ENCODE measurements at regions not wholly inside any gene's neighbourhood (a gene's known extent, or its start where the extent isn't known, plus 50 kb on each side); places are given as distances from the start of the nearest gene placed in this dataset.

DNA sequence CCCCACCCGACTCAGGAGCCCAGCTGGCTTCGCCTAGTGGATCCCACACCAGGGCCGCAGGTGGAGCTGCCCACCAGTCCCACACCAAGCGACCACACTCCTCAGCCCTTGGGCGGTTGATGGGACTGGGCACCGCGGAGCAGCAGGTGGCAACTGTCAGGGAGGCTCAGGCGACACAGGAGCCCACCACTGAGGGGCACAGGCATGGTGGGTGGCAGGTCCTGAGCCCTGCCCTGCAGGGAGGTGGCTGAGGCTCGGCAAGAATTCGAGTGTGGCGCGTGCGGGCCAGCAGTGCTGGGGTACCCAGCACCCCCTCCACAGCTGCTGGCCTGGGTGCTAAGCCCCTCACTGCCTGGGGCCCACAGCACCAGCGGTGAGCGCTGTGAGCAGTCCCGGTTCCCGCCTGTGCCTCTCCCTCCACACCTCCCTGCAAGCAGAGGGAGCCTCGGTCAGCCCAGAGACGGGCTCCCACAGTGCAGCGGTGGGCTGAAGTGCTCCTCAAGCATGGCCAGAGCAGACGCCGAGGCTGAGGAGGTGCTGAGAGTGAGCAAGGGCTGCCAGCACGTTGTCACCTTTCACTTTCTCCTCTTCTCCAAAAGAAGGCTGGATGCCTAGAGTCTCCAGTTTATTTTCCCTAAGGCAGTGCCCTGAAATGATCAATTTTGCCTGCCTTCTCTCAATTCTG, 1440.7 kb upstream of the ZEB2 start:
- DNase-seq, result peak in 1 of 58 donors; percentile 1

- no peak for DNase-seq
Observed at GRCh38 chr2:145958611-145959010, 1438.7 kb upstream of the ZEB2 start.

GRCh38 chr2:145957929-145958328, 1438.0 kb upstream of the ZEB2 start:
- DNase-seq, result no peak

- DNase-seq, result no peak
Observed at GRCh38 chr2:145939949-145940348, 1420.0 kb upstream of the ZEB2 start.

- DNase-seq, result no peak
Observed at GRCh38 chr2:145935016-145935415, 1415.1 kb upstream of the ZEB2 start.

- DNase-seq, result no peak
Observed at GRCh38 chr2:145931781-145932395, 1412.0 kb upstream of the ZEB2 start.

- no peak for DNase-seq
Observed at GRCh38 chr2:145930318-145930717, 1410.4 kb upstream of the ZEB2 start.

- no peak for DNase-seq
Observed at GRCh38 chr2:145927131-145927950, 1407.4 kb upstream of the ZEB2 start.

DNA sequence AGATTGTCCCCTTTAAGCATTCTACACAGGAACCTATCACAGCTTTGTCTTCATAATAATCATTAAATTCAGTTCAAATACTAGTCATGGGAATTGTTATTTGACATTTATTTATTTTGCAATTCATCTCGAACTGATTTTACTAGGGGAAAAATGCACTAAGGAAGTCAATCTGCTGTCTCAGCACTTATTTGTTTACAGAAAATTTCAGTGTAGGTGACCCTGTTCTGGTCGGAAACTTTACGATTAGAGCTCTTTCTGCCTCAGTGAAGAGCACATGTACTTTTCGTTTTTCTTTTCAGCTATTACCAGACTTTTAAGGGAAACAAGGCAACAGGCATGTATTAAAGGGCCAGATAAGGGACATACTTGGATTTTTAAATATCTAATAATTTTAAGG, 1405.7 kb upstream of the ZEB2 start:
- no peak for DNase-seq

DNA sequence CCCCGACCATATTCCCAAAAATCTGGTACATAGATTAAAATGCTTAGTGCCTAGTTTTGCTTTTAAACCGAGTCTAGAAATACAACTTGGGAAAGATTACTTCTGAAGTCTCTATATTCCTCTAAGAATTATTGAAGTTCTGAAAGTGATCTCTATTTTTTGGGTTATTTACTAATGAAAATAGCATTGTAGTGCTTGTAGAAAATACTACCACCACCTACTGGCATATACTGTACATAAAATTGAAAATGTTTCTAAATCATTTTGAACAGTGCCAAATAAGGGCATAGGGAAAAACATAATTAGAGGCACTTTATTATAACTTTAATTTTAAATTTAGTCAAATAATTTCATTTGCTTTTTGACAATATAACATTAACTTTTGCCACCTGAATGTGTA, 1399.6 kb upstream of the ZEB2 start:
- DNase-seq, result no peak

GRCh38 chr2:145918951-145919350, 1399.0 kb upstream of the ZEB2 start:
- DNase-seq, result no peak

- DNase-seq, result no peak
Observed at GRCh38 chr2:145916799-145917198, 1396.9 kb upstream of the ZEB2 start.

DNA sequence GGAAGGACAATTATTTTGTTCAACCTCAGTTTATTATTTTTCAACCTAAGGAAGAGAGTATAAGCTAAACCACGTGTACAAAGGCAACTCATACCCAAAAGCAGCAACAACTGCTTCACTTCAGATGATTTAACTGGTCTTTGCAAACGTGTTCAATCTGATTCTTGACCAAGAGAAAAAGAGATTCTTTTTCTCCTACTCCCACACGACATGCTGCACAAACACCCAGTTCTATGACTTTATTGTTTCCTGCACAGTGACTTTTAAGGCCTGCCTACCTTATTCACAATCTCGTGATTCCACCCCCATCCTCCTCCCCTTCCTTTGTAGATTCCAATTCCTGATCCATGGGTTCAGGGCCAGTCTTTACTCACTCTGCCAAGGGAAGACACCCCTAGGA, 1394.8 kb upstream of the ZEB2 start:
- no peak for DNase-seq

- no peak for DNase-seq
Observed at GRCh38 chr2:145910416-145910815, 1390.5 kb upstream of the ZEB2 start.

GRCh38 chr2:145909766-145910165, 1389.8 kb upstream of the ZEB2 start:
- no peak for DNase-seq

DNA sequence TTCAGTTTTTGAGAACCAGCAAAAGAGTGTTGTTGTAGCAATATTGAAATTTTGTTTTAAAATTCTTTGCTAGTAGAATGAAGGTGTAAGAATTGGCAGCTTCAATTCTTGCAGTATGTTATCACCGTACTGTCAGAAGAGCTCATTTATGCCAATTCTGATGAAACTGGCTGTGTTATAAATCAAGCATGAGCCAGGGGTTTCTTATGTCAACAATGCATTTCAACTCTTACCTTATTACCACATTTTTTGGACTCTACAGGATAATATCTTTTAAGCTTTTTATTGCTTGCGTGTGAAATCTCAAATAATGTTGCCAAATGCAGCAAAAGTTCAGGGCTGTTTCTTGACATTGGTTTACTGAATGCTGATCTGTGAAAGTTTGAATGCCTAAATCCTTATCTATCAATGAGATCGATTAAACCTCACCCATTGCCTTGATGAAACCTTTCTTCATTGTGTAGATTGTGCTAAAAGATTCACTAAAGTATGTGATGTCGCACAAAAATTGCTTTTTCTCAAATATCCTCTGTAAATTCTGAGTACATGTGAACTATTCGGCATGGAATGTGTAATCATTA, 1389.3 kb upstream of the ZEB2 start:
- no peak for DNase-seq

- DNase-seq, result no peak
Observed at GRCh38 chr2:145906354-145906753, 1386.4 kb upstream of the ZEB2 start.

DNA sequence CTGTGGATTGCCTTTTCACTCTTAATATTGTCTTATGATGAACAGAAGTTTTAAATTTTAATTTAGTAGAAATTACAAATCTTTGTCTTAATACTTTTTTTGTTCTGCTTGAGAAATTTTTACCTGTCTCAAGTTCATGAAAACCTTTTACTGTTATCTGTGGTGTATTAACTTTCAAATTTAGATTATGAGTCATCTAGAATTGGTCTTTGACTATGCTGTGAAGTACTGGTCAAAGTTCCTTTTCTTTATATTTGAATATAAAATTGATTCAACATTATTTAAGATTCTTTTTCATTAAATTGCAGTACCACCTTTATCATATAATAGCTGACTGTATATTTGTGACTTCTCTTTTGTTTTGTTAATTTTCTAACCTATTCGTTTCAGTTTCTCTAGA, 1385.5 kb upstream of the ZEB2 start:
- no peak for DNase-seq

DNA sequence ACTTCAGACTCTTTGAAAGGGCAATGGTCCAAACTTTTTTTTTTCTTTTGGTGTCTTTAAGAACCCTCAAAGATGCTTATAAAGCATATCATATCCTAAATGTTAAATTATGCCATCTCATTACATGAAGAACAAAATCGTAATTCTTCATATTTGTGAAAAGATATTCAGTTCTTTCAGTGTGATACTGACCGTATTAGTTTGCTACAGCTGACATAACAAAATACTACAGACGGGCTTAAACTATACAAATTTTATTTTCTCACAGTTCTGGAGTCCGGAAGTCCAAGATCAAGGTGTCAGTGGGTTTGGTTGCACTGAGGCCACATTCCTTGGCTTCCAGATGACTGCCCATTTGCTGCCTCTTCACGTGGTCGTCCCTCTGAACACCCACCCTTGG, 1377.2 kb upstream of the ZEB2 start:
- DNase-seq, result no peak

DNA sequence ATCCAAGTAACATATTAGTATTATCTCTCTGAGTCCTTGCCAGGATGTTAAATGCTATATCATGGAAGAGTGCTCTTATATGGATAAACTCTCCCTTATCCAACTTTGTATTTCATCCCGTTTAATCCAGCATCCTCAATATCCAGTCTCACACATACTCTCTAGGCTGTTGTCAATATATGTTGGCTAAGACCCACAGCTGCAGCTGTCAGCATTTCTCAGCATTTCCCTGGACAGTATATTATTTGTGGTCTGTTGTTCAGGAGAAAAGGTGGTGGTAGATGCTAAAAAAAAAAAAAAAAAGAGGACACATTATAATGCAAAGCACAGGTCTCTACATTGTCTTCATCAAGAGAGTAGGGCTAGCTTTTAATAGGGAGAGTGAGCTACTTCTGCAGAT, 1368.0 kb upstream of the ZEB2 start:
- DNase-seq, result no peak

GRCh38 chr2:145880997-145881396, 1361.1 kb upstream of the ZEB2 start:
- peak in 1 of 58 donors; percentile 1 for DNase-seq

GRCh38 chr2:145875016-145875415, 1355.1 kb upstream of the ZEB2 start:
- DNase-seq, result no peak

Data from anterior cingulate cortex (tissue), 58 donors.